Astrocyte (in vitro differentiated cells and primary cell): ENCODE measurements at regions not wholly inside any gene's neighbourhood (a gene's known extent, or its start where the extent isn't known, plus 50 kb on each side); places are given as distances from the start of the nearest gene placed in this dataset.

Experiments
- DNase-seq: peaks from one replicate; pipeline ENCODE4 v3.0.0-alpha.2; 2010; ENCODE audit warnings: low read depth
- FAIRE-seq: peaks from 2 replicates; lab custom pipeline; 2011; peaks lifted over from hg19 to GRCh38; lab: Jason Lieb, UNC
- H2AFZ ChIP-seq: 2 replicates; pipeline ENCODE4 v1.6.0; 2012; ENCODE audit warnings: low read depth, low read length, inconsistent platforms
- H3K27ac ChIP-seq: 2 replicates; pipeline ENCODE4 v1.5.1; 2011; ENCODE audit warnings: low read depth, low read length, inconsistent platforms
- H3K27me3 ChIP-seq: 2 replicates; pipeline ENCODE4 v1.6.0; 2011; ENCODE audit warnings: low read length, inconsistent platforms; ENCODE audit not compliant: insufficient read depth
- H3K36me3 ChIP-seq: 2 replicates; pipeline ENCODE4 v1.5.1; 2011; ENCODE audit warnings: low read length, inconsistent platforms; ENCODE audit not compliant: insufficient read depth
- H3K4me1 ChIP-seq: 2 replicates; pipeline ENCODE4 v1.5.1; 2011; ENCODE audit warnings: low read length, inconsistent platforms; ENCODE audit not compliant: insufficient read depth
- H3K4me2 ChIP-seq: 2 replicates; pipeline ENCODE4 v1.6.0; 2012; ENCODE audit warnings: low read length, inconsistent platforms
- H3K4me3 ChIP-seq: 2 replicates; pipeline ENCODE4 v1.5.1; 2011; ENCODE audit warnings: low read depth, mild to moderate bottlenecking, low read length, inconsistent platforms; ENCODE audit not compliant: insufficient read depth
- H3K79me2 ChIP-seq: 2 replicates; pipeline ENCODE4 v1.6.0; 2012; ENCODE audit warnings: mild to moderate bottlenecking, low read length, inconsistent platforms; ENCODE audit not compliant: insufficient read depth
- H3K9ac ChIP-seq: 2 replicates; pipeline ENCODE4 v1.6.0; 2012; ENCODE audit warnings: mild to moderate bottlenecking, low read length, inconsistent platforms
- H3K9me3 ChIP-seq: 2 replicates; pipeline ENCODE4 v1.5.1; 2012; ENCODE audit warnings: low read depth, mild to moderate bottlenecking, low read length, inconsistent platforms; ENCODE audit not compliant: insufficient read depth
- H4K20me1 ChIP-seq: 2 replicates; pipeline ENCODE4 v1.6.0; 2012; ENCODE audit warnings: low read length, inconsistent platforms; ENCODE audit not compliant: insufficient read depth
- H3K27ac Mint-ChIP-seq: one replicate; pipeline ENCODE4 v1.8.0; 2021; ENCODE audit warnings: mild to moderate bottlenecking, mixed read lengths; ENCODE audit not compliant: unreplicated experiment
- H3K27me3 Mint-ChIP-seq: one replicate; pipeline ENCODE4 v1.8.0; 2021; ENCODE audit warnings: low read depth, mixed read lengths; ENCODE audit not compliant: unreplicated experiment
- H3K36me3 Mint-ChIP-seq: one replicate; pipeline ENCODE4 v1.8.0; 2021; ENCODE audit warnings: low read depth, mixed read lengths; ENCODE audit not compliant: unreplicated experiment
- H3K4me1 Mint-ChIP-seq: one replicate; pipeline ENCODE4 v1.8.0; 2021; ENCODE audit warnings: low read depth, mixed read lengths; ENCODE audit not compliant: unreplicated experiment
- H3K4me3 Mint-ChIP-seq: one replicate; pipeline ENCODE4 v1.8.0; 2021; ENCODE audit warnings: mild to moderate bottlenecking, moderate library complexity, mixed read lengths; ENCODE audit not compliant: unreplicated experiment
- H3K9me3 Mint-ChIP-seq: one replicate; pipeline ENCODE4 v1.8.0; 2021; ENCODE audit warnings: mild to moderate bottlenecking, mixed read lengths; ENCODE audit not compliant: unreplicated experiment
- EZH2 ChIP-seq: IDR thresholded peaks from 2 replicates; pipeline ENCODE4 v1.6.1; 2012; ENCODE audit warnings: mild to moderate bottlenecking, low read length, inconsistent platforms; ENCODE audit not compliant: insufficient read depth
- TF ChIP-seq, protein P1 (sequence below): IDR thresholded peaks from 2 replicates; pipeline ENCODE4 v1.5.1; 2011; ENCODE audit warnings: low read depth, mild to moderate bottlenecking, inconsistent platforms, low read length, moderate library complexity; ENCODE audit not compliant: insufficient read depth

DNA sequence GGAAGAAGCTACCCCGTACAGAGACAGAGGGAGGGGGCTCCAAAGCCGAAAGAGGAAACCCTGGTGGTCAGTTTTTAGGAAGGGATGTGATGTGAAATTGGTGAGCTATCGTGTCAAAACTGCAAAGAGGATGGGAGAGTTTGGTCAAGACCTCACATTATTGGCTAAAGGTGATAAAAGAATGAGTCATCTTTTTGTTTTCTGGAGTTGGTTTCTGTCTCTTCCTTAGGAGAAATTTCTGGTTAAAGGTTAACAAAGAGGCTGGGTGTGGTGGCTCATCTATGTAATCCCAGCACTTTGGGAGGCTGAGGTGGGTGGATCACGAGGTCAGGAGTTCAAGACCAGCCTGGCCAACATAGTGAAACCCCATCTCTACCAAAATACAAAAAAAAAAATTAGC, 217.8 kb upstream of the CBLB start:
- H3K27me3 Mint-ChIP-seq = no peaks in the 10 kb centered on the region
- Histone ChIP-seq H3K9me3 (no peaks in the 10 kb centered on the region), H3K4me2 (no peak overlapping the region), H2AFZ (no peak overlapping the region), H3K4me1 (no peaks in the 10 kb centered on the region), H3K4me3 (no peak overlapping the region), H3K27ac (no peak overlapping the region), H4K20me1 (no peaks in the 10 kb centered on the region), H3K9ac (no peak overlapping the region), H3K27me3 (no peaks in the 10 kb centered on the region), H3K79me2 (no peaks in the 10 kb centered on the region), H3K36me3 (no peaks in the 10 kb centered on the region)
- DNase-seq = no peak
- H3K4me1 Mint-ChIP-seq = peaks cover 1% of the 10 kb centered on the region
- no peak overlapping the region for H3K4me3 Mint-ChIP-seq
- H3K27ac Mint-ChIP-seq = peak overlapping the region; percentile 26
- no peaks in the 10 kb centered on the region for H3K9me3 Mint-ChIP-seq
- FAIRE-seq = no peak
- TF ChIP-seq EZH2 = no peak
- TF ChIP-seq, protein P1, sequence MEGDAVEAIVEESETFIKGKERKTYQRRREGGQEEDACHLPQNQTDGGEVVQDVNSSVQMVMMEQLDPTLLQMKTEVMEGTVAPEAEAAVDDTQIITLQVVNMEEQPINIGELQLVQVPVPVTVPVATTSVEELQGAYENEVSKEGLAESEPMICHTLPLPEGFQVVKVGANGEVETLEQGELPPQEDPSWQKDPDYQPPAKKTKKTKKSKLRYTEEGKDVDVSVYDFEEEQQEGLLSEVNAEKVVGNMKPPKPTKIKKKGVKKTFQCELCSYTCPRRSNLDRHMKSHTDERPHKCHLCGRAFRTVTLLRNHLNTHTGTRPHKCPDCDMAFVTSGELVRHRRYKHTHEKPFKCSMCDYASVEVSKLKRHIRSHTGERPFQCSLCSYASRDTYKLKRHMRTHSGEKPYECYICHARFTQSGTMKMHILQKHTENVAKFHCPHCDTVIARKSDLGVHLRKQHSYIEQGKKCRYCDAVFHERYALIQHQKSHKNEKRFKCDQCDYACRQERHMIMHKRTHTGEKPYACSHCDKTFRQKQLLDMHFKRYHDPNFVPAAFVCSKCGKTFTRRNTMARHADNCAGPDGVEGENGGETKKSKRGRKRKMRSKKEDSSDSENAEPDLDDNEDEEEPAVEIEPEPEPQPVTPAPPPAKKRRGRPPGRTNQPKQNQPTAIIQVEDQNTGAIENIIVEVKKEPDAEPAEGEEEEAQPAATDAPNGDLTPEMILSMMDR = no peak
- H3K36me3 Mint-ChIP-seq = no peaks in the 10 kb centered on the region

- H3K27ac ChIP-seq = no peak overlapping the region
- H3K9ac ChIP-seq = no peak overlapping the region
- no peaks in the 10 kb centered on the region for H3K9me3 ChIP-seq
- H3K4me2 ChIP-seq = no peak overlapping the region
- DNase-seq (no peak), FAIRE-seq (no peak)
- no peak overlapping the region for H3K4me3 ChIP-seq
- H3K79me2 ChIP-seq = no peaks in the 10 kb centered on the region
- no peak for TF ChIP-seq EZH2
- TF ChIP-seq, protein P1 = no peak
- H3K36me3 ChIP-seq = no peaks in the 10 kb centered on the region
- H3K9me3 Mint-ChIP-seq = no peaks in the 10 kb centered on the region
- no peaks in the 10 kb centered on the region for H3K36me3 Mint-ChIP-seq
- no peaks in the 10 kb centered on the region for H3K27me3 Mint-ChIP-seq
- no peaks in the 10 kb centered on the region for H3K4me1 ChIP-seq
- no peak overlapping the region for H3K27ac Mint-ChIP-seq
- no peak overlapping the region for H3K4me3 Mint-ChIP-seq
- H2AFZ ChIP-seq = no peak overlapping the region
- H3K27me3 ChIP-seq = no peaks in the 10 kb centered on the region
- H3K4me1 Mint-ChIP-seq = peaks cover 1% of the 10 kb centered on the region
- H4K20me1 ChIP-seq = no peaks in the 10 kb centered on the region
These were observed 219.5 kb upstream of the CBLB start for GRCh38 chr3:106088304-106088703.

GRCh38 chr3:106088899-106089298, 220.1 kb upstream of the CBLB start:
- no peaks in the 10 kb centered on the region for H3K9me3 Mint-ChIP-seq
- Histone ChIP-seq H4K20me1 (no peaks in the 10 kb centered on the region), H3K36me3 (no peaks in the 10 kb centered on the region), H3K79me2 (no peaks in the 10 kb centered on the region), H3K9ac (no peak overlapping the region), H3K4me1 (no peaks in the 10 kb centered on the region), H3K27me3 (no peaks in the 10 kb centered on the region), H3K4me3 (no peak overlapping the region), H3K27ac (no peak overlapping the region), H3K4me2 (no peak overlapping the region), H3K9me3 (no peaks in the 10 kb centered on the region), H2AFZ (no peak overlapping the region)
- no peaks in the 10 kb centered on the region for H3K36me3 Mint-ChIP-seq
- H3K27ac Mint-ChIP-seq = no peak overlapping the region
- H3K27me3 Mint-ChIP-seq = no peaks in the 10 kb centered on the region
- no peak for TF ChIP-seq EZH2
- TF ChIP-seq, protein P1 = no peak
- DNase-seq (no peak), FAIRE-seq (no peak)
- H3K4me1 Mint-ChIP-seq = peaks cover 1% of the 10 kb centered on the region
- H3K4me3 Mint-ChIP-seq = no peak overlapping the region
